ENCODE measurements at regions not wholly inside any gene's neighbourhood (a gene's known extent, or its start where the extent isn't known, plus 50 kb on each side); places are given as distances from the start of the nearest gene placed in this dataset.

DNA sequence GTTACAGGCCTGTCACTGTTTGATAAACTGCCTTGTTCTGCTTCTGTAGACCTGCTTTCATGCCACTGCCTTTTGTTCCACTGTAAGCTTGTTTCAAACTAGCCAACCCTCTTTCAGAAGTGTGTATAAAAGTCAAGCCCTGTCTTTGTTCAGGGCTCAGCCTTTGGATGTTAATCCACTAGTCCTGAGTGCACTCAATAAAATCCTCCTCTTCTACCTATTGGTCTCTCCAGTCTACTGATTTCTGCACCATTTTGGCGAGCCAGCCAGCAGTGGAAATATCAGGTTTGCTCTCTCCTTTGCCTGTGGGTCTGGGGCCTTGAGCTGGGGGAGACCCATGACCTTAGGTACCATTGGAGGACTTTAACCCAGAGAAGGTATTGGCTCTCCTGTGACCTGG lies 901.6 kb upstream of the NDST4 start:
- no TSS peak for BruUV-seq (replicated peaks)
- H2AK9ac ChIP-seq (replicated peaks; ENCODE audit: low read depth, low read length, poor library complexity): no peak overlapping the region
- intact Hi-C loops (cut with micrococcal nuclease): no loop called here
- DNase-seq (no peak), ATAC-seq (ENCODE audit: low read depth) (no peak)
- H3K4ac ChIP-seq (ENCODE audit: low read depth, low read length): no peak overlapping the region
- WGBS, 2 experiments (ENCODE audit: extremely low coverage in 2 of 2, insufficient read length in 1 of 2): no CpG with 5 or more reads among the region's 1 CpG
- H4K8ac ChIP-seq (ENCODE audit: low read depth in 2 of 2, low read length in 2 of 2): no peak overlapping the region
- CTCF ChIA-PET: no interaction called here
- H3K14ac ChIP-seq (replicated peaks; ENCODE audit: low read depth, low read length): no peak overlapping the region
- H3K9ac ChIP-seq (ENCODE audit: low read depth, low read length): no peak overlapping the region
- no peaks in the 10 kb centered on the region for H3K36me3 ChIP-seq (ENCODE audit: control insufficient read depth, insufficient read depth, low read length)
- H2BK15ac ChIP-seq (ENCODE audit: low read depth, low read length): no peak overlapping the region
- H3K4me2 ChIP-seq (ENCODE audit: low read depth, low read length): no peak overlapping the region
- H3K56ac ChIP-seq (ENCODE audit: extremely low read depth, insufficient read depth, low read length): no peak overlapping the region
- H2BK5ac ChIP-seq (ENCODE audit: low read depth, low read length, poor library complexity, severe bottlenecking): no peak overlapping the region
- no peak overlapping the region for H3K23ac ChIP-seq (ENCODE audit: low read depth, low read length)
- H4K91ac ChIP-seq (ENCODE audit: insufficient read depth, low read depth, low read length): no peak overlapping the region
- H3K9me3 ChIP-seq (ENCODE audit: control insufficient read depth, insufficient read depth, low read length): peaks cover 27% of the 10 kb centered on the region
- H3K4me1 ChIP-seq (ENCODE audit: control insufficient read depth, insufficient read depth, low read length): no peaks in the 10 kb centered on the region
- H3K27ac ChIP-seq (ENCODE audit: insufficient read depth, low read length): no peak overlapping the region
- no peaks in the 10 kb centered on the region for H3K79me1 ChIP-seq (ENCODE audit: low read depth in 1 of 2, low read length in 2 of 2)
- POLR2A ChIA-PET (ENCODE audit: unreplicated experiment): no interaction called here
- H3K27me3 ChIP-seq (ENCODE audit: control insufficient read depth, insufficient read depth, low read length): no peaks in the 10 kb centered on the region
- no peak overlapping the region for H2AK5ac ChIP-seq (ENCODE audit: low read depth, low read length)
- no peak overlapping the region for H2BK120ac ChIP-seq (ENCODE audit: low read depth, low read length)
- H4K20me1 ChIP-seq (ENCODE audit: insufficient read depth, low read length): no peaks in the 10 kb centered on the region
- no peak for TF ChIP-seq NFE2L2 (IDR thresholded peaks at IDR 0.05; ENCODE audit: low read depth, low read length)
- dilution Hi-C loops (cut with HindIII; ENCODE audit: low sequenced_read_pairs, unreplicated experiment): no loop called here
- no peak overlapping the region for H3K18ac ChIP-seq (ENCODE audit: low read depth, low read length)
- H4K5ac ChIP-seq (ENCODE audit: low read depth, low read length): no peak overlapping the region
- no peak overlapping the region for H3K4me3 ChIP-seq (ENCODE audit: insufficient read depth, low read depth, low read length)
- no peak overlapping the region for H2BK20ac ChIP-seq (ENCODE audit: low read depth, low read length)
- no peaks in the 10 kb centered on the region for H3K9me1 ChIP-seq (ENCODE audit: insufficient read depth, low read length)
- H2AFZ ChIP-seq (replicated peaks; ENCODE audit: low read length, poor library complexity): no peak overlapping the region
- in situ Hi-C loops (cut with MboI; ENCODE audit: low sequenced_read_pairs): no loop called here

Measured in IMR-90 (cell line).